Keratinocyte (primary cell): ENCODE measurements at regions not wholly inside any gene's neighbourhood (a gene's known extent, or its start where the extent isn't known, plus 50 kb on each side); places are given as distances from the start of the nearest gene placed in this dataset.

ENCODE experiments used
- DNase-seq: peaks from one replicate; pipeline ENCODE4 v3.0.0-alpha.2; 2011; ENCODE audit warnings: low read depth, missing footprints, low spot score
- FAIRE-seq: peaks from 2 replicates; lab custom pipeline; 2011; peaks lifted over from hg19 to GRCh38; lab: Jason Lieb, UNC
- H2AFZ ChIP-seq: 2 replicates; pipeline ENCODE4 v1.6.0; 2012; ENCODE audit warnings: low read length, control low read depth, inconsistent platforms; ENCODE audit not compliant: control insufficient read depth
- H3K27ac ChIP-seq: 2 replicates; pipeline ENCODE4 v1.5.1; 2011; ENCODE audit warnings: low read length; ENCODE audit not compliant: control insufficient read depth, insufficient read depth
- H3K27me3 ChIP-seq: 3 replicates; pipeline ENCODE4 v1.6.0; 2011; ENCODE audit warnings: low read length; ENCODE audit not compliant: control insufficient read depth, insufficient read depth; ENCODE audit errors: extremely low read depth
- H3K36me3 ChIP-seq, 2 experiments: 2 replicates in 1 of 2; 3 replicates in 1 of 2; pipeline ENCODE4 v1.5.1; 2011; ENCODE audit warnings: low read length in 2 of 2, mild to moderate bottlenecking in 1 of 2; ENCODE audit not compliant: control insufficient read depth in 2 of 2, insufficient read depth in 2 of 2; ENCODE audit errors: extremely low read depth in 1 of 2
- H3K4me1 ChIP-seq: 3 replicates; pipeline ENCODE4 v1.5.1; 2011; ENCODE audit warnings: low read length; ENCODE audit not compliant: control insufficient read depth, insufficient read depth; ENCODE audit errors: extremely low read depth
- H3K4me2 ChIP-seq: 3 replicates; pipeline ENCODE4 v1.6.0; 2011; ENCODE audit warnings: low read depth, low read length; ENCODE audit not compliant: control insufficient read depth, insufficient read depth; ENCODE audit errors: extremely low read depth
- H3K4me3 ChIP-seq, 3 experiments: fragments of 200-600 bp in 1 of 3; sonication (generic) in 1 of 3; 2 replicates in 2 of 3; 3 replicates in 1 of 3; pipeline ENCODE4 v1.5.1; 2011 to 2016; ENCODE audit warnings: low read length in 3 of 3, mild to moderate bottlenecking in 3 of 3, control low read depth in 2 of 3, inconsistent platforms in 1 of 3, low read depth in 1 of 3, mixed read lengths in 1 of 3, mixed run types in 1 of 3, moderate library complexity in 1 of 3; ENCODE audit not compliant: control insufficient read depth in 2 of 3, insufficient read depth in 2 of 3; ENCODE audit errors: extremely low read depth in 1 of 3
- H3K79me2 ChIP-seq: 2 replicates; pipeline ENCODE4 v1.6.0; 2012; ENCODE audit warnings: low read length; ENCODE audit not compliant: control insufficient read depth, insufficient read depth
- H3K9ac ChIP-seq: 3 replicates; pipeline ENCODE4 v1.6.0; 2011; ENCODE audit warnings: low read length; ENCODE audit not compliant: control insufficient read depth, insufficient read depth; ENCODE audit errors: extremely low read depth
- H3K9me1 ChIP-seq: 3 replicates; pipeline ENCODE4 v1.6.0; 2011; ENCODE audit warnings: low read length; ENCODE audit not compliant: control insufficient read depth, insufficient read depth; ENCODE audit errors: extremely low read depth
- H3K9me3 ChIP-seq: 2 replicates; pipeline ENCODE4 v1.5.1; 2012; ENCODE audit warnings: low read depth, low read length; ENCODE audit not compliant: control insufficient read depth
- H4K20me1 ChIP-seq: 3 replicates; pipeline ENCODE4 v1.6.0; 2011; ENCODE audit warnings: low read length; ENCODE audit not compliant: control insufficient read depth, insufficient read depth; ENCODE audit errors: extremely low read depth
- EZH2 ChIP-seq: IDR thresholded peaks from one replicate; pipeline ENCODE4 v1.6.1; 2012; ENCODE audit warnings: inconsistent platforms, mild to moderate bottlenecking, low read length, moderate library complexity
- dilution Hi-C: fragments of 300-500 bp; cut with MboI; formaldehyde crosslinking; loops from one replicate; pipeline ENCODE4 v1.7.0; 2020; ENCODE audit warnings: low sequenced_read_pairs; ENCODE audit not compliant: extremely low pct_ligation_motif_present
- TF ChIP-seq, protein P1 (sequence below), 3 experiments: IDR thresholded peaks in 1 of 3; conservative IDR thresholded peaks in 1 of 3; optimal IDR thresholded peaks in 1 of 3; 2 replicates in 2 of 3; 3 replicates in 1 of 3; pipeline versions ENCODE3 to v1.5.1; 2011; ENCODE audit warnings: low read length in 3 of 3, mild to moderate bottlenecking in 3 of 3, moderate library complexity in 2 of 3, control low read depth in 1 of 3, inconsistent platforms in 1 of 3; ENCODE audit not compliant: insufficient read depth in 2 of 3; ENCODE audit errors: extremely low read depth in 1 of 3

- TF ChIP-seq, protein P1, sequence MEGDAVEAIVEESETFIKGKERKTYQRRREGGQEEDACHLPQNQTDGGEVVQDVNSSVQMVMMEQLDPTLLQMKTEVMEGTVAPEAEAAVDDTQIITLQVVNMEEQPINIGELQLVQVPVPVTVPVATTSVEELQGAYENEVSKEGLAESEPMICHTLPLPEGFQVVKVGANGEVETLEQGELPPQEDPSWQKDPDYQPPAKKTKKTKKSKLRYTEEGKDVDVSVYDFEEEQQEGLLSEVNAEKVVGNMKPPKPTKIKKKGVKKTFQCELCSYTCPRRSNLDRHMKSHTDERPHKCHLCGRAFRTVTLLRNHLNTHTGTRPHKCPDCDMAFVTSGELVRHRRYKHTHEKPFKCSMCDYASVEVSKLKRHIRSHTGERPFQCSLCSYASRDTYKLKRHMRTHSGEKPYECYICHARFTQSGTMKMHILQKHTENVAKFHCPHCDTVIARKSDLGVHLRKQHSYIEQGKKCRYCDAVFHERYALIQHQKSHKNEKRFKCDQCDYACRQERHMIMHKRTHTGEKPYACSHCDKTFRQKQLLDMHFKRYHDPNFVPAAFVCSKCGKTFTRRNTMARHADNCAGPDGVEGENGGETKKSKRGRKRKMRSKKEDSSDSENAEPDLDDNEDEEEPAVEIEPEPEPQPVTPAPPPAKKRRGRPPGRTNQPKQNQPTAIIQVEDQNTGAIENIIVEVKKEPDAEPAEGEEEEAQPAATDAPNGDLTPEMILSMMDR (optimal IDR thresholded peaks at IDR 0.05 in 1 of 3, IDR thresholded peaks at IDR 0.05 in 1 of 3, conservative IDR thresholded peaks at IDR 0.05 in 1 of 3; ENCODE audit: extremely low read depth in 1 of 3, insufficient read depth in 2 of 3, low read length in 3 of 3) = no peak
- Histone ChIP-seq H3K36me3 (no peaks in the 10 kb centered on the region), H4K20me1 (no peaks in the 10 kb centered on the region), H3K9me3 (no peaks in the 10 kb centered on the region), H3K4me2 (no peak overlapping the region), H3K4me3 (no peak overlapping the region), H3K9ac (no peak overlapping the region), H2AFZ (no peak overlapping the region), H3K27me3 (no peaks in the 10 kb centered on the region), H3K4me1 (no peaks in the 10 kb centered on the region), H3K27ac (no peak overlapping the region), H3K9me1 (no peaks in the 10 kb centered on the region), H3K79me2 (no peaks in the 10 kb centered on the region)
- FAIRE-seq = no peak
- no peak for DNase-seq
- dilution Hi-C loops = no loop called here
Measured at GRCh38 chr14:97295108-97295710, 498.0 kb downstream of the VRK1 start.

DNA sequence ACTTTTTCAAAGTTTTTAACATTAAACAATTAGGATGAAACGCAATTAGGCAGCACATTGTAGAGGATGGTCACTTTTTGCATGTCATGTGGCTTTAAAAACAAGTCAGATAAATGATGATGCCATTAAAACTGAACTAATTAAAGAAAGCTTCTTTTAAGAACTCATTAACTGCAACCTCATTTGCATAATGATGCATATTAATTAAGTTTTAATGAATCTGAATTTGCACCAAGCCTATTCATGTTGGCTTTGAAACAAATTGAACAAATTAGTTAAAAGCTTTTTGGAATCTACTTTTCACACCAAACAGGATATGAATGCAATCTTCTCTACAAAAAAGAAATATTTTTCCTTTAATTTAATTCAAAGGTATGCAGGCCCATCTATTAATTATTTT, 499.0 kb downstream of the VRK1 start:
- H3K4me2 ChIP-seq = no peak overlapping the region
- no peaks in the 10 kb centered on the region for H3K36me3 ChIP-seq
- no peaks in the 10 kb centered on the region for H3K27me3 ChIP-seq
- dilution Hi-C loops = no loop called here
- H4K20me1 ChIP-seq = no peaks in the 10 kb centered on the region
- no peaks in the 10 kb centered on the region for H3K9me3 ChIP-seq
- no peaks in the 10 kb centered on the region for H3K4me1 ChIP-seq
- H3K9me1 ChIP-seq = no peaks in the 10 kb centered on the region
- DNase-seq (no peak), FAIRE-seq (no peak)
- H3K4me3 ChIP-seq = no peak overlapping the region
- H3K79me2 ChIP-seq = no peaks in the 10 kb centered on the region
- TF ChIP-seq EZH2 = no peak
- TF ChIP-seq, protein P1 (optimal IDR thresholded peaks at IDR 0.05 in 1 of 3, IDR thresholded peaks at IDR 0.05 in 1 of 3, conservative IDR thresholded peaks at IDR 0.05 in 1 of 3; ENCODE audit: extremely low read depth in 1 of 3, insufficient read depth in 2 of 3, low read length in 3 of 3) = no peak
- H3K27ac ChIP-seq = no peak overlapping the region
- H2AFZ ChIP-seq = no peak overlapping the region
- no peak overlapping the region for H3K9ac ChIP-seq
